ENCODE measurements at regions not wholly inside any gene's neighbourhood (a gene's known extent, or its start where the extent isn't known, plus 50 kb on each side); places are given as distances from the start of the nearest gene placed in this dataset.

- Histone ChIP-seq H3K4me3 (no peak overlapping the region), H3K4me1 (no peaks in the 10 kb centered on the region), H3K36me3 (ENCODE audit: low read depth, missing control alignments) (no peaks in the 10 kb centered on the region), H3K9me3 (no peaks in the 10 kb centered on the region), H3K27ac (no peak overlapping the region), H3K27me3 (no peaks in the 10 kb centered on the region)
- DNase-seq = no peak
- intact Hi-C loops (cut with DNase I; ENCODE audit: low total_unique reads) = no loop called here
- no peak for TF ChIP-seq POLR2A (IDR thresholded peaks at IDR 0.05)
- no peak for TF ChIP-seq CTCF (IDR thresholded peaks at IDR 0.05)
Observed at GRCh38 chr5:120017513-120017912, 388.2 kb downstream of the FAM170A start.

- no peaks in the 10 kb centered on the region for H3K27me3 ChIP-seq
- no peaks in the 10 kb centered on the region for H3K36me3 ChIP-seq (ENCODE audit: low read depth, missing control alignments)
- H3K9me3 ChIP-seq = no peaks in the 10 kb centered on the region
- DNase-seq = no peak
- H3K4me3 ChIP-seq = no peak overlapping the region
- no peaks in the 10 kb centered on the region for H3K4me1 ChIP-seq
- intact Hi-C loops (cut with DNase I; ENCODE audit: low total_unique reads) = no loop called here
- TF ChIP-seq POLR2A (IDR thresholded peaks at IDR 0.05) = no peak
- TF ChIP-seq CTCF (IDR thresholded peaks at IDR 0.05) = no peak
- H3K27ac ChIP-seq = no peak overlapping the region
Observed at GRCh38 chr5:120035181-120035580, 405.8 kb downstream of the FAM170A start.

- no peaks in the 10 kb centered on the region for H3K4me1 ChIP-seq
- no peaks in the 10 kb centered on the region for H3K27me3 ChIP-seq
- DNase-seq = no peak
- no peak overlapping the region for H3K27ac ChIP-seq
- no peaks in the 10 kb centered on the region for H3K36me3 ChIP-seq (ENCODE audit: low read depth, missing control alignments)
- no peaks in the 10 kb centered on the region for H3K9me3 ChIP-seq
- no peak overlapping the region for H3K4me3 ChIP-seq
- WGBS, 2 donors = 76 to 81% methylated on average over 16 of the region's 16 CpGs
- intact Hi-C loops (cut with DNase I; ENCODE audit: low total_unique reads) = no loop called here
- no peak for TF ChIP-seq CTCF (IDR thresholded peaks at IDR 0.05)
- no peak for TF ChIP-seq POLR2A (IDR thresholded peaks at IDR 0.05)
Observed at GRCh38 chr5:120035815-120036577, 406.6 kb downstream of the FAM170A start.

GRCh38 chr5:120037451-120037850, 408.1 kb downstream of the FAM170A start:
- Histone ChIP-seq H3K4me3 (no peak overlapping the region), H3K4me1 (no peaks in the 10 kb centered on the region), H3K36me3 (ENCODE audit: low read depth, missing control alignments) (no peaks in the 10 kb centered on the region), H3K27me3 (no peaks in the 10 kb centered on the region), H3K27ac (no peak overlapping the region), H3K9me3 (no peaks in the 10 kb centered on the region)
- WGBS, 2 donors = 85% methylated on average over 3 of the region's 3 CpGs
- intact Hi-C loops (cut with DNase I; ENCODE audit: low total_unique reads) = no loop called here
- no peak for DNase-seq
- TF ChIP-seq CTCF (IDR thresholded peaks at IDR 0.05) = no peak
- TF ChIP-seq POLR2A (IDR thresholded peaks at IDR 0.05) = no peak

GRCh38 chr5:120039111-120039510, 409.8 kb downstream of the FAM170A start:
- Histone ChIP-seq H3K9me3 (no peaks in the 10 kb centered on the region), H3K36me3 (ENCODE audit: low read depth, missing control alignments) (no peaks in the 10 kb centered on the region), H3K4me1 (no peaks in the 10 kb centered on the region), H3K4me3 (no peak overlapping the region), H3K27ac (no peak overlapping the region), H3K27me3 (no peaks in the 10 kb centered on the region)
- DNase-seq = no peak
- intact Hi-C loops (cut with DNase I; ENCODE audit: low total_unique reads) = no loop called here
- WGBS, 2 donors = 76 to 77% methylated on average over 3 of the region's 3 CpGs
- TF ChIP-seq POLR2A (IDR thresholded peaks at IDR 0.05) = no peak
- no peak for TF ChIP-seq CTCF (IDR thresholded peaks at IDR 0.05)
